LNCAP (cell line): ENCODE measurements at regions not wholly inside any gene's neighbourhood (a gene's known extent, or its start where the extent isn't known, plus 50 kb on each side); places are given as distances from the start of the nearest gene placed in this dataset.

Experiments
- TF ChIP-seq, protein P1 (sequence below): fragments of 450-650 bp; IDR thresholded peaks from 2 replicates; pipeline ENCODE4 v1.5.1; 2017; ENCODE audit warnings: mild to moderate bottlenecking

DNA sequence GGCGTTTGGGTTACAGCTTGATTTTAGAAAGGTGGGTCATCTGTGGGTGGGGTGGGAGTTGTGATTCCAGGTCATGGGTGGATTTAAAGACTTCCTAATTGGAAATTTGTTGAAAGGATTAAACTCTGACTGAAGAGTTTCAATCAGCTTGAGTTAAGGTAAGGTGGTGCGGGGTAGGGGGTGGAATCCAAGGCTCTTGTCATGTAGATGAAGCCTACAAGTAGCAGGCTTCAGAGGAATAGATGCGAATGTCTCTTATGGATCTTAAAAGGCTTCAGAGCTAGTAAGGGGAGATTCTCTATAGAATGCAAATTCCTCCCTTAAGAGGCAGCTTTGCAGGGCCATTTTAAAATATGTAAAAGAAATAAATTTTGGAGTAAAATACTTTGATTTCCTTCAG, 645.3 kb downstream of the FRK start:
- TF ChIP-seq, protein P1, sequence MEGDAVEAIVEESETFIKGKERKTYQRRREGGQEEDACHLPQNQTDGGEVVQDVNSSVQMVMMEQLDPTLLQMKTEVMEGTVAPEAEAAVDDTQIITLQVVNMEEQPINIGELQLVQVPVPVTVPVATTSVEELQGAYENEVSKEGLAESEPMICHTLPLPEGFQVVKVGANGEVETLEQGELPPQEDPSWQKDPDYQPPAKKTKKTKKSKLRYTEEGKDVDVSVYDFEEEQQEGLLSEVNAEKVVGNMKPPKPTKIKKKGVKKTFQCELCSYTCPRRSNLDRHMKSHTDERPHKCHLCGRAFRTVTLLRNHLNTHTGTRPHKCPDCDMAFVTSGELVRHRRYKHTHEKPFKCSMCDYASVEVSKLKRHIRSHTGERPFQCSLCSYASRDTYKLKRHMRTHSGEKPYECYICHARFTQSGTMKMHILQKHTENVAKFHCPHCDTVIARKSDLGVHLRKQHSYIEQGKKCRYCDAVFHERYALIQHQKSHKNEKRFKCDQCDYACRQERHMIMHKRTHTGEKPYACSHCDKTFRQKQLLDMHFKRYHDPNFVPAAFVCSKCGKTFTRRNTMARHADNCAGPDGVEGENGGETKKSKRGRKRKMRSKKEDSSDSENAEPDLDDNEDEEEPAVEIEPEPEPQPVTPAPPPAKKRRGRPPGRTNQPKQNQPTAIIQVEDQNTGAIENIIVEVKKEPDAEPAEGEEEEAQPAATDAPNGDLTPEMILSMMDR: no peak

- TF ChIP-seq, protein P1: no peak
These were observed 648.9 kb downstream of the FRK start for GRCh38 chr6:115411756-115412155.

GRCh38 chr6:115404446-115404845, 656.2 kb downstream of the FRK start:
- TF ChIP-seq, protein P1: no peak

DNA sequence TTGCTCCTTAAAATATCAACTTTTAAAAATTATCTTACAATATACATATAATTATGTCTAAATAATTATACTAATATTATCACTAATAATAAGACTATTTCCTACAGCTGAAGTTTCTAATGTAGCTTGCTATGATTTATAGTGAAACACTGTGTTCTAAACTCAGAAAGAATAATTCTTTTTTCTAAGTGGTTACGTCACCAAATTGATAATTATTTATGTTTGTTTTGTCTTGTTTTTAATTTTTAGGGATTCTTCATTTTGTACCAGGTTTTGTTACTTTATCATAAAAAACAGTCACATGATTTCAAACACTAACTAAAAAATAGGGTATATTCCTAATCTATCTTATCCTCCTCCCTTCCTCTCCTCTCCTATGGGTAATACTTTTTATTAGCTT, 662.1 kb downstream of the FRK start:
- TF ChIP-seq, protein P1: no peak

- TF ChIP-seq, protein P1: no peak
These were observed 664.4 kb downstream of the FRK start for GRCh38 chr6:115396112-115396906.

DNA sequence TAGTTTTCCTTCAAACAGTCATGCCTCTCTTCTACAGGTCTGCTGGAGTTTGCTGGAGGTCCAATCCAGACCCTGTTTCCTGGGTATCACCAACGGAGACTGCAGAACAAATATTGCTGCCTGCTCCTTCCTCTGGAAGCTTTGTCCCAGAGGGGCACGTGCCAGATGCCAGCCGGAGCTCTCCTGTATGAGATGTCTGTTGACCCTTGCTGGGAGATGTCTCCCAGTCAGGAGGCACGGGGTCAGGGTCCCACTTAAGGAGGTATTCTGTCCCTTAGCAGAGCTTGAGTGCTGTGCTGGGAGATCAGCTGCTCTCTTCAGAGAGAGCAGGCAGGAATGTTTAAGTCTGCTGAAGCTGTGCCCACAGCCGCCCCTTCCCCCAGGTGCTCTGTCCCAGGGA, 666.9 kb downstream of the FRK start:
- TF ChIP-seq, protein P1: no peak

- TF ChIP-seq, protein P1: no peak
These were observed 690.5 kb downstream of the FRK start for GRCh38 chr6:115370202-115370601.
